OCI-LY7 (cell line): ENCODE measurements at regions not wholly inside any gene's neighbourhood (a gene's known extent, or its start where the extent isn't known, plus 50 kb on each side); places are given as distances from the start of the nearest gene placed in this dataset.

ENCODE experiments used
- BruUV-seq: library from RNA; stranded (reverse); fragments of 400-500 nt; replicated peaks from 2 replicates; lab custom pipeline; 2021; lab: Mats Ljungman, UMichigan
- CTCF ChIA-PET: fragments of 300-600 bp; sonication (Branson Sonifier 250); formaldehyde crosslinking; loops from one replicate; lab custom pipeline; 2022; ENCODE audit warnings: antibody characterized with exemption; ENCODE audit not compliant: unreplicated experiment; lab: Charles Lee
- POLR2A ChIA-PET: fragments of 300-600 bp; sonication (Branson Sonifier 250); formaldehyde crosslinking; loops from one replicate; lab custom pipeline; 2022; ENCODE audit warnings: antibody characterized with exemption; lab: Charles Lee
- DNase-seq: peaks from one replicate; pipeline ENCODE4 v3.0.0-alpha.2; 2015; ENCODE audit warnings: low spot score
- H2AFZ ChIP-seq: fragments of 200-600 bp; sonication (generic), shearing (Covaris generic); 2 replicates; pipeline ENCODE4 v1.6.1; 2014; ENCODE audit warnings: mild to moderate bottlenecking, antibody characterized with exemption, low read length, moderate library complexity
- H3K27ac ChIP-seq: fragments of 200-600 bp; sonication (generic); 2 replicates; pipeline ENCODE4 v1.5.1; 2014; ENCODE audit warnings: mixed run types, low read depth, mild to moderate bottlenecking, moderate library complexity, low read length, inconsistent platforms; ENCODE audit not compliant: poor library complexity, severe bottlenecking
- H3K36me3 ChIP-seq: fragments of 200-600 bp; sonication (generic); 2 replicates; pipeline ENCODE4 v1.6.1; 2014; ENCODE audit warnings: mild to moderate bottlenecking, antibody characterized with exemption, low read length, moderate library complexity, mixed read lengths; ENCODE audit not compliant: insufficient read depth
- H3K4me1 ChIP-seq: fragments of 200-600 bp; sonication (generic); 2 replicates; pipeline ENCODE4 v1.5.1; 2014; ENCODE audit warnings: mild to moderate bottlenecking, low read length; ENCODE audit not compliant: insufficient read depth, poor library complexity, severe bottlenecking
- H3K4me2 ChIP-seq: fragments of 200-600 bp; sonication (generic); 2 replicates; pipeline ENCODE4 v1.6.1; 2014; ENCODE audit warnings: mild to moderate bottlenecking, low read length
- H3K4me3 ChIP-seq: fragments of 200-600 bp; sonication (generic); 2 replicates; pipeline ENCODE4 v1.5.1; 2014; ENCODE audit warnings: mild to moderate bottlenecking, low read depth, low read length; ENCODE audit not compliant: poor library complexity, severe bottlenecking
- H3K79me2 ChIP-seq: fragments of 200-600 bp; sonication (generic); 2 replicates; pipeline ENCODE4 v1.6.1; 2016; ENCODE audit warnings: low read depth, mild to moderate bottlenecking, low read length, moderate library complexity, mixed read lengths; ENCODE audit not compliant: insufficient read depth
- H3K9me2 ChIP-seq: fragments of 200-600 bp; sonication (generic); 2 replicates; pipeline ENCODE4 v1.6.1; 2016; ENCODE audit warnings: mild to moderate bottlenecking, low read length, mixed read lengths; ENCODE audit not compliant: insufficient read depth
- H3K9me3 ChIP-seq: fragments of 200-600 bp; sonication (generic); 2 replicates; pipeline ENCODE4 v1.6.1; 2014; ENCODE audit warnings: mild to moderate bottlenecking, mixed run types, low read length, mixed read lengths
- H4K20me1 ChIP-seq: fragments of 200-600 bp; sonication (generic); 2 replicates; pipeline ENCODE4 v1.6.1; 2014; ENCODE audit warnings: mild to moderate bottlenecking, antibody characterized with exemption, low read length, moderate library complexity, mixed read lengths; ENCODE audit not compliant: insufficient read depth
- EZH2phosphoT487 ChIP-seq: fragments of 200-600 bp; sonication (generic); IDR thresholded peaks from 2 replicates; pipeline ENCODE4 v1.6.1; 2018; ENCODE audit warnings: low read depth, borderline replicate concordance, mild to moderate bottlenecking, mixed run types, antibody characterized with exemption, low read length, moderate library complexity, mixed read lengths
- intact Hi-C: fragments of 100-400 bp; cut with micrococcal nuclease; formaldehyde crosslinking; loops from one replicate; pipeline ENCODE4 v1.10.0; 2022; ENCODE audit not compliant: unreplicated experiment
- TF ChIP-seq, protein P1 (sequence below): fragments of 200-600 bp; sonication (generic); conservative IDR thresholded peaks from 2 replicates; pipeline ENCODE4 v1.5.1; 2014; ENCODE audit warnings: mild to moderate bottlenecking, antibody characterized with exemption, low read length, moderate library complexity, mixed read lengths

- Histone ChIP-seq H3K4me3 (no peak overlapping the region), H3K79me2 (no peaks in the 10 kb centered on the region), H3K27ac (no peak overlapping the region), H2AFZ (no peak overlapping the region), H3K4me1 (no peaks in the 10 kb centered on the region), H3K36me3 (no peaks in the 10 kb centered on the region), H4K20me1 (no peaks in the 10 kb centered on the region), H3K9me2 (no peaks in the 10 kb centered on the region), H3K4me2 (no peak overlapping the region), H3K9me3 (no peaks in the 10 kb centered on the region)
- ChIA-PET POLR2A (no interaction called here), CTCF (no interaction called here)
- no peak for TF ChIP-seq EZH2phosphoT487
- TF ChIP-seq, protein P1, sequence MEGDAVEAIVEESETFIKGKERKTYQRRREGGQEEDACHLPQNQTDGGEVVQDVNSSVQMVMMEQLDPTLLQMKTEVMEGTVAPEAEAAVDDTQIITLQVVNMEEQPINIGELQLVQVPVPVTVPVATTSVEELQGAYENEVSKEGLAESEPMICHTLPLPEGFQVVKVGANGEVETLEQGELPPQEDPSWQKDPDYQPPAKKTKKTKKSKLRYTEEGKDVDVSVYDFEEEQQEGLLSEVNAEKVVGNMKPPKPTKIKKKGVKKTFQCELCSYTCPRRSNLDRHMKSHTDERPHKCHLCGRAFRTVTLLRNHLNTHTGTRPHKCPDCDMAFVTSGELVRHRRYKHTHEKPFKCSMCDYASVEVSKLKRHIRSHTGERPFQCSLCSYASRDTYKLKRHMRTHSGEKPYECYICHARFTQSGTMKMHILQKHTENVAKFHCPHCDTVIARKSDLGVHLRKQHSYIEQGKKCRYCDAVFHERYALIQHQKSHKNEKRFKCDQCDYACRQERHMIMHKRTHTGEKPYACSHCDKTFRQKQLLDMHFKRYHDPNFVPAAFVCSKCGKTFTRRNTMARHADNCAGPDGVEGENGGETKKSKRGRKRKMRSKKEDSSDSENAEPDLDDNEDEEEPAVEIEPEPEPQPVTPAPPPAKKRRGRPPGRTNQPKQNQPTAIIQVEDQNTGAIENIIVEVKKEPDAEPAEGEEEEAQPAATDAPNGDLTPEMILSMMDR: no peak
- DNase-seq: no peak
- no TSS peak for BruUV-seq
- intact Hi-C loops: no loop called here
Observed at GRCh38 chr6:3905945-3906845, 57.0 kb downstream of the FAM50B start.

- no peak overlapping the region for H2AFZ ChIP-seq
- H4K20me1 ChIP-seq: no peaks in the 10 kb centered on the region
- no peak overlapping the region for H3K4me2 ChIP-seq
- H3K27ac ChIP-seq: no peak overlapping the region
- TF ChIP-seq EZH2phosphoT487: no peak
- TF ChIP-seq, protein P1: no peak
- no peaks in the 10 kb centered on the region for H3K4me1 ChIP-seq
- intact Hi-C loops: no loop called here
- no peaks in the 10 kb centered on the region for H3K9me3 ChIP-seq
- POLR2A ChIA-PET: no interaction called here
- BruUV-seq: no TSS peak
- CTCF ChIA-PET: no interaction called here
- no peaks in the 10 kb centered on the region for H3K79me2 ChIP-seq
- no peak overlapping the region for H3K4me3 ChIP-seq
- no peaks in the 10 kb centered on the region for H3K9me2 ChIP-seq
- no peak for DNase-seq
- H3K36me3 ChIP-seq: no peaks in the 10 kb centered on the region
Observed at GRCh38 chr6:3906846-3907151, 57.6 kb downstream of the FAM50B start.

- BruUV-seq: no TSS peak
- Histone ChIP-seq H3K9me3 (no peaks in the 10 kb centered on the region), H3K27ac (no peak overlapping the region), H3K79me2 (no peaks in the 10 kb centered on the region), H3K9me2 (no peaks in the 10 kb centered on the region), H4K20me1 (no peaks in the 10 kb centered on the region), H2AFZ (no peak overlapping the region), H3K4me1 (no peaks in the 10 kb centered on the region), H3K4me2 (no peak overlapping the region), H3K4me3 (no peak overlapping the region), H3K36me3 (no peaks in the 10 kb centered on the region)
- TF ChIP-seq, protein P1: no peak
- no peak for TF ChIP-seq EZH2phosphoT487
- CTCF ChIA-PET: no interaction called here
- DNase-seq: no peak
- intact Hi-C loops: no loop called here
- POLR2A ChIA-PET: no interaction called here
Observed at GRCh38 chr6:3908223-3908622, 59.0 kb downstream of the FAM50B start.
